NCI-H2196 treated with DMSO at 0.1 percent for 48 hours (cell line): ENCODE measurements at regions not wholly inside any gene's neighbourhood (a gene's known extent, or its start where the extent isn't known, plus 50 kb on each side); places are given as distances from the start of the nearest gene placed in this dataset.
A peak's percentile ranks its signal among the peaks of the same experiment; 100 is the strongest.

Experiments used
- DNase-seq: peaks from one replicate; lab custom pipeline; 2025; ENCODE audit not compliant: unreplicated experiment; lab: John Stamatoyannopoulos, UW

- DNase-seq = no peak
Measured at GRCh38 chr10:107913317-107914294, 749.1 kb upstream of the SORCS1 start.

GRCh38 chr10:107901076-107901475 lies 736.6 kb upstream of the SORCS1 start:
- no peak for DNase-seq

GRCh38 chr10:107900131-107900530 lies 735.6 kb upstream of the SORCS1 start:
- DNase-seq = no peak

- DNase-seq = no peak
Measured at GRCh38 chr10:107899502-107900062, 735.1 kb upstream of the SORCS1 start.

GRCh38 chr10:107899075-107899474 lies 734.6 kb upstream of the SORCS1 start:
- DNase-seq = no peak

- DNase-seq = no peak
Measured at GRCh38 chr10:107898392-107898791, 733.9 kb upstream of the SORCS1 start.

- no peak for DNase-seq
Measured at GRCh38 chr10:107894516-107894915, 730.0 kb upstream of the SORCS1 start.

- no peak for DNase-seq
Measured at GRCh38 chr10:107889105-107889504, 724.6 kb upstream of the SORCS1 start.

- DNase-seq = no peak
Measured at GRCh38 chr10:107880185-107880584, 715.7 kb upstream of the SORCS1 start.

- no peak for DNase-seq
Measured at GRCh38 chr10:107873007-107873406, 708.5 kb upstream of the SORCS1 start.

- no peak for DNase-seq
Measured at GRCh38 chr10:107865691-107866090, 701.2 kb upstream of the SORCS1 start.

- no peak for DNase-seq
Measured at GRCh38 chr10:107859065-107859464, 694.6 kb upstream of the SORCS1 start.

GRCh38 chr10:107856047-107856315 lies 691.5 kb upstream of the SORCS1 start:
- DNase-seq = no peak

- no peak for DNase-seq
Measured at GRCh38 chr10:107855301-107856046, 691.0 kb upstream of the SORCS1 start.

- no peak for DNase-seq
Measured at GRCh38 chr10:107848726-107849360, 684.3 kb upstream of the SORCS1 start.

- no peak for DNase-seq
Measured at GRCh38 chr10:107847620-107848019, 683.1 kb upstream of the SORCS1 start.

- no peak for DNase-seq
Measured at GRCh38 chr10:107834706-107835105, 670.2 kb upstream of the SORCS1 start.

GRCh38 chr10:107831772-107832171 lies 667.3 kb upstream of the SORCS1 start:
- DNase-seq = no peak

GRCh38 chr10:107829161-107829560 lies 664.7 kb upstream of the SORCS1 start:
- DNase-seq = no peak

GRCh38 chr10:107826171-107826570 lies 661.7 kb upstream of the SORCS1 start:
- no peak for DNase-seq

GRCh38 chr10:107814865-107815487 lies 650.5 kb upstream of the SORCS1 start:
- peak; percentile 0 for DNase-seq
